Endothelial cell of umbilical vein (primary cell): ENCODE measurements at regions not wholly inside any gene's neighbourhood (a gene's known extent, or its start where the extent isn't known, plus 50 kb on each side); places are given as distances from the start of the nearest gene placed in this dataset.

Experiments
- BruUV-seq: library from RNA; stranded (reverse); fragments of 400-500 nt; replicated peaks from 2 replicates; lab custom pipeline; 2021; lab: Mats Ljungman, UMichigan
- CTCF ChIA-PET: fragments of 300-600, 350-600 bp; sonication (Branson Sonifier 250); formaldehyde crosslinking; loops from one replicate; lab custom pipeline; 2021; ENCODE audit warnings: antibody characterized with exemption, inconsistent platforms; lab: Charles Lee
- POLR2A ChIA-PET: fragments of 300-600, 350-600 bp; sonication (Branson Sonifier 250); formaldehyde crosslinking; loops from one replicate; lab custom pipeline; 2021; ENCODE audit warnings: antibody characterized with exemption, inconsistent platforms; lab: Charles Lee
- DNase-seq: peaks from one replicate; pipeline ENCODE4 v3.0.0-alpha.2; 2011; ENCODE audit warnings: low read depth, low spot score
- FAIRE-seq: peaks from 2 replicates; lab custom pipeline; 2011; peaks lifted over from hg19 to GRCh38; lab: Jason Lieb, UNC
- H2AFZ ChIP-seq: 2 replicates; pipeline ENCODE4 v1.6.0; 2012; ENCODE audit warnings: low read depth, low read length, control low read depth, inconsistent platforms
- H3K27ac ChIP-seq: 2 replicates; pipeline ENCODE4 v1.5.1; 2011; ENCODE audit warnings: low read depth, mild to moderate bottlenecking, control low read depth, low read length, moderate library complexity; ENCODE audit not compliant: insufficient read depth
- H3K27me3 ChIP-seq, 2 experiments: 2 replicates each; pipeline versions ENCODE4 v1.6.0 to v1.6.1; 2011; ENCODE audit warnings: low read length in 2 of 2, mixed read lengths in 1 of 2; ENCODE audit not compliant: control insufficient read depth in 2 of 2, insufficient read depth in 2 of 2
- H3K36me3 ChIP-seq, 2 experiments: 2 replicates in 1 of 2; 3 replicates in 1 of 2; pipeline ENCODE4 v1.5.1; 2011; ENCODE audit warnings: low read length in 2 of 2, mild to moderate bottlenecking in 1 of 2, moderate library complexity in 1 of 2; ENCODE audit not compliant: control insufficient read depth in 2 of 2, insufficient read depth in 2 of 2; ENCODE audit errors: extremely low read depth in 1 of 2
- H3K4me1 ChIP-seq: 3 replicates; pipeline ENCODE4 v1.5.1; 2011; ENCODE audit warnings: mild to moderate bottlenecking, low read length; ENCODE audit not compliant: control insufficient read depth, insufficient read depth; ENCODE audit errors: extremely low read depth
- H3K4me2 ChIP-seq: 2 replicates; pipeline ENCODE4 v1.6.1; 2011; ENCODE audit warnings: low read length, control low read depth, mixed read lengths; ENCODE audit not compliant: insufficient read depth
- H3K4me3 ChIP-seq, 3 experiments: fragments of 200-600 bp in 1 of 3; sonication (generic), shearing (Covaris generic) in 1 of 3; replicated peaks in 1 of 3; 2 replicates each; pipeline ENCODE4 v1.5.1; 2011 to 2016; ENCODE audit warnings: control low read depth in 3 of 3, low read length in 3 of 3, mild to moderate bottlenecking in 2 of 3, inconsistent platforms in 1 of 3, low read depth in 1 of 3, moderate library complexity in 1 of 3; ENCODE audit not compliant: insufficient read depth in 1 of 3
- H3K79me2 ChIP-seq: 2 replicates; pipeline ENCODE4 v1.6.0; 2012; ENCODE audit warnings: low read length, inconsistent platforms; ENCODE audit not compliant: control insufficient read depth, insufficient read depth
- H3K9ac ChIP-seq: replicated peaks from 2 replicates; pipeline ENCODE3; 2011; ENCODE audit warnings: low read length, control low read depth; ENCODE audit not compliant: insufficient read depth; ENCODE audit errors: extremely low read depth
- H3K9me1 ChIP-seq: replicated peaks from 3 replicates; pipeline ENCODE4 v1.6.0; 2011; ENCODE audit warnings: mild to moderate bottlenecking, low read length; ENCODE audit not compliant: control insufficient read depth, insufficient read depth; ENCODE audit errors: extremely low read depth
- H3K9me3 ChIP-seq: replicated peaks from 2 replicates; pipeline ENCODE4 v1.5.1; 2012; ENCODE audit warnings: low read length, inconsistent platforms; ENCODE audit not compliant: control insufficient read depth, insufficient read depth
- H4K20me1 ChIP-seq: replicated peaks from 2 replicates; pipeline ENCODE3; 2011; ENCODE audit warnings: mild to moderate bottlenecking, low read length; ENCODE audit not compliant: control insufficient read depth, insufficient read depth; ENCODE audit errors: extremely low read depth
- EZH2 ChIP-seq: IDR thresholded peaks from 2 replicates; pipeline ENCODE4 v1.6.1; 2012; ENCODE audit warnings: borderline replicate concordance, low read depth, mild to moderate bottlenecking, moderate library complexity, low read length, inconsistent platforms; ENCODE audit not compliant: severe bottlenecking
- FOS ChIP-seq: IDR thresholded peaks from 2 replicates; pipeline ENCODE4 v1.6.1; 2011; ENCODE audit warnings: mild to moderate bottlenecking, low read length, moderate library complexity, borderline replicate concordance; ENCODE audit not compliant: insufficient read depth
- GATA2 ChIP-seq: IDR thresholded peaks from 2 replicates; pipeline ENCODE4 v1.7.0; 2011; ENCODE audit warnings: low read depth, mild to moderate bottlenecking, moderate library complexity, mixed read lengths, low read length; ENCODE audit not compliant: insufficient read length, insufficient read depth
- JUN ChIP-seq: IDR thresholded peaks from 2 replicates; pipeline ENCODE4 v1.6.1; 2011; ENCODE audit warnings: borderline replicate concordance, low read depth; ENCODE audit not compliant: insufficient read length, insufficient read depth
- MYC ChIP-seq: IDR thresholded peaks from one replicate; pipeline ENCODE4 v1.6.1; 2011; ENCODE audit warnings: mild to moderate bottlenecking, low read depth, low read length
- POLR2A ChIP-seq: IDR thresholded peaks from 2 replicates; pipeline ENCODE4 v1.6.1; 2012; ENCODE audit warnings: low read depth, mild to moderate bottlenecking, control low read depth, low read length
- POLR2AphosphoS5 ChIP-seq: IDR thresholded peaks from 2 replicates; pipeline ENCODE4 v1.6.1; 2012; ENCODE audit warnings: low read depth, mild to moderate bottlenecking, control low read depth, low read length, moderate library complexity; ENCODE audit not compliant: insufficient read depth
- dilution Hi-C: fragments of 300-500 bp; cut with MboI; formaldehyde crosslinking; loops from one replicate; pipeline ENCODE4 v1.15.0; 2019; ENCODE audit warnings: low sequenced_read_pairs; ENCODE audit not compliant: extremely low pct_ligation_motif_present
- intact Hi-C: fragments of 100-400 bp; cut with micrococcal nuclease; formaldehyde crosslinking; loops from one replicate; pipeline ENCODE4 v1.10.0; 2022
- TF ChIP-seq, protein P1 (sequence below): IDR thresholded peaks from 2 replicates; pipeline ENCODE4 v1.6.1; 2011; ENCODE audit not compliant: insufficient read depth, insufficient read length
- TF ChIP-seq, protein P2 (sequence below), 2 donors: IDR thresholded peaks; 1 replicate in 1 of 2; 2 replicates in 1 of 2; pipeline ENCODE4 v1.5.1; 2011; ENCODE audit warnings: low read length in 2 of 2, mild to moderate bottlenecking in 2 of 2, moderate library complexity in 2 of 2, control low read depth in 1 of 2, inconsistent platforms in 1 of 2, low read depth in 1 of 2; ENCODE audit not compliant: insufficient read depth in 1 of 2; ENCODE audit errors: extremely low read depth in 1 of 2

GRCh38 chr4:34615315-34615714 is 1629.0 kb downstream of the ARAP2 start:
- CTCF ChIA-PET: no interaction called here
- no peaks in the 10 kb centered on the region for H3K9me1 ChIP-seq
- BruUV-seq: no TSS peak
- no peak overlapping the region for H3K27ac ChIP-seq
- no peaks in the 10 kb centered on the region for H3K4me1 ChIP-seq
- DNase-seq: no peak
- H3K4me2 ChIP-seq: no peak overlapping the region
- H3K9ac ChIP-seq: no peak overlapping the region
- H3K27me3 ChIP-seq: no peaks in the 10 kb centered on the region
- POLR2A ChIA-PET: no interaction called here
- dilution Hi-C loops (no loop called here), intact Hi-C loops (no loop called here)
- H4K20me1 ChIP-seq: no peaks in the 10 kb centered on the region
- H3K79me2 ChIP-seq: no peaks in the 10 kb centered on the region
- H2AFZ ChIP-seq: no peak overlapping the region
- TF ChIP-seq GATA2 (no peak), POLR2AphosphoS5 (no peak), POLR2A (no peak), MYC (no peak), JUN (no peak), EZH2 (no peak), FOS (no peak)
- TF ChIP-seq, protein P1, sequence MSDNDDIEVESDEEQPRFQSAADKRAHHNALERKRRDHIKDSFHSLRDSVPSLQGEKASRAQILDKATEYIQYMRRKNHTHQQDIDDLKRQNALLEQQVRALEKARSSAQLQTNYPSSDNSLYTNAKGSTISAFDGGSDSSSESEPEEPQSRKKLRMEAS: no peak
- TF ChIP-seq, protein P2, sequence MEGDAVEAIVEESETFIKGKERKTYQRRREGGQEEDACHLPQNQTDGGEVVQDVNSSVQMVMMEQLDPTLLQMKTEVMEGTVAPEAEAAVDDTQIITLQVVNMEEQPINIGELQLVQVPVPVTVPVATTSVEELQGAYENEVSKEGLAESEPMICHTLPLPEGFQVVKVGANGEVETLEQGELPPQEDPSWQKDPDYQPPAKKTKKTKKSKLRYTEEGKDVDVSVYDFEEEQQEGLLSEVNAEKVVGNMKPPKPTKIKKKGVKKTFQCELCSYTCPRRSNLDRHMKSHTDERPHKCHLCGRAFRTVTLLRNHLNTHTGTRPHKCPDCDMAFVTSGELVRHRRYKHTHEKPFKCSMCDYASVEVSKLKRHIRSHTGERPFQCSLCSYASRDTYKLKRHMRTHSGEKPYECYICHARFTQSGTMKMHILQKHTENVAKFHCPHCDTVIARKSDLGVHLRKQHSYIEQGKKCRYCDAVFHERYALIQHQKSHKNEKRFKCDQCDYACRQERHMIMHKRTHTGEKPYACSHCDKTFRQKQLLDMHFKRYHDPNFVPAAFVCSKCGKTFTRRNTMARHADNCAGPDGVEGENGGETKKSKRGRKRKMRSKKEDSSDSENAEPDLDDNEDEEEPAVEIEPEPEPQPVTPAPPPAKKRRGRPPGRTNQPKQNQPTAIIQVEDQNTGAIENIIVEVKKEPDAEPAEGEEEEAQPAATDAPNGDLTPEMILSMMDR (IDR thresholded peaks at IDR 0.05; ENCODE audit: extremely low read depth in 1 of 2, insufficient read depth in 1 of 2, low read depth in 1 of 2, low read length in 2 of 2): no peak
- H3K9me3 ChIP-seq: peaks cover 1% of the 10 kb centered on the region
- FAIRE-seq: no peak
- H3K4me3 ChIP-seq: no peak overlapping the region
- no peaks in the 10 kb centered on the region for H3K36me3 ChIP-seq
